DMS114 treated with DMSO at 0.1 percent for 48 hours (cell line): ENCODE measurements at regions not wholly inside any gene's neighbourhood (a gene's known extent, or its start where the extent isn't known, plus 50 kb on each side); places are given as distances from the start of the nearest gene placed in this dataset.
"Not testable (repeated sequence)": the region's sequence is repeated elsewhere in the genome, so short reads cannot be mapped to it uniquely, and the experiment has no call there.

Experiments
- DNase-seq: peaks from one replicate; lab custom pipeline; 2025; ENCODE audit not compliant: unreplicated experiment; lab: John Stamatoyannopoulos, UW

DNA sequence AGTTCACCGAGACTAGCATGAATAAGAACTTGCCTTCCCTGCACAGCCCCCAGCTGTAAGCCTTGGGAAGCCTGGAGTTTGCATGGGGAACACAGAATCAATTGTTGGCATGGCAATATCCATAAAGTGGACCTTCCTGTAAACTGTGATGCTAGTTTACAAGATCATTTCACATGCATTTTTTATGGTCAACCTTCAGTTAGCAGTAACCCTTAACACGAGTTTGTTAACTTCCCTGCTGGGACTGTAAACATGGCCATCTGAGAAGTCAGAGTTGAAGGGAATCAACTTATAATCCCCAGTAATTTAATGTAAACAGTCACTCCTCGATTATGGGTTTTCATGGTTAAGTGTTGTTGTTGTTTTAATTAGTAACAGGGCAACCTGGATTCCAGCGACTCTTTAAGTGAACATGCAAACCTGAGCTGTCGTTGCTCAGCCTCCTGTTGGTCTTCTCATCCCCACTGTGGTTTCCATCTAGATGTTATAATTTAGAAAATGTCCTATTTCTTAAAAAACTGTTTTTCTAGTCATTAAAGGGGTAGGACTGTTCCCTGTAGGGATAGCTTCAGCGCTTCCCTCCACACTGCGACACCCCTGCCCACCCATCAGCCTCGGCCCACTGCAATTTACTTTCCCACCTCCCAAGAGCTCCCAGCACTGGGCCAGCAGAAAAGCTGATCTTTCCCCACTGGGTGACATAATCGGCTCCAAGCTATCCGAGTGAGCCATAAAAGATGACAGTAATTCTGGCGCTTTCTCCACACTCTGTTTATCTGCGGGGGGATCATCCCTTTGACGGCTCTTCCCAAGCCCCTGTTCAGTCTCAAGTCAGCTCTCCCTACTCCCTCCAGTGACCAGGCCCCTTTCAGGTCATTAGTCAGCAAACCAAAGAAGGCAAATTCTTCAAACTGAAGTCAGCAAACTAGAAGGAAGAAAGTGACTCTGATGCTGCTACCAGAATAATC, 107.6 kb upstream of the IPO9 start:
- no peak for DNase-seq

DNA sequence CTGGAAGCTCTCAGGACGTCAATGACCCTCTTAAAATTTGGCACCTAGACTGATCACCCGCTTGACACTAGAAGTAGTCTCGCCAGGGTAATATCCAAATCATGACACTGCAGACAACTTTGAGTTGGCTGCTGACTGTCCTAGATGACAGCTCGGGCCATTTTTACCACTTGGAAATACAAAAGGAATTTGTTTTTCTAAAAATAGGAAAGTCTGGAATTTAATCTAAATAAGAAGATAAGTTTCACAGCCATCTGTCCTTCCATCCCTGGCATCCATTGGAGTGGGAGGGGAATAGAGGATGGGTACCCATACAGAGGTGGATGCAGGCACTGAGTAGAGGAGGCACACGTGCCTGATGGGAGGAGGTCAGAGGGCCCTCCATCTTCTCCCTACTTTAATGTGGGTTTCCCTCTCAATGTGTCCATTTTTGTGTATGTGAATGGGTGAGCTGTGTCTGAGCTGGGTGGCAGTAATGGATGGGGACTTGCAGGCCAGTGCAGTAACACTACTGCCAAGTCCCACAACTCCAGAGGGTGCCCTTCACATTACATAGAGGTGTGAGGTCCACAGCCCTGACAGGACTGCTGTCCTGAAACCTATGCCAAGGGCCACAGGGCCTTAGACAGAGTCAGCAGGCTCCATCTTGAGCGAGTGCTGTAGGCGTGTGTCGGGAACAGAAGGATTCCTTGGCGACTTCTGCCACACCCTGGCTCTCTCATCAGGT, 104.8 kb upstream of the IPO9 start:
- DNase-seq: no peak

GRCh38 chr1:201724766-201725118, 104.2 kb upstream of the IPO9 start:
- no peak for DNase-seq

DNA sequence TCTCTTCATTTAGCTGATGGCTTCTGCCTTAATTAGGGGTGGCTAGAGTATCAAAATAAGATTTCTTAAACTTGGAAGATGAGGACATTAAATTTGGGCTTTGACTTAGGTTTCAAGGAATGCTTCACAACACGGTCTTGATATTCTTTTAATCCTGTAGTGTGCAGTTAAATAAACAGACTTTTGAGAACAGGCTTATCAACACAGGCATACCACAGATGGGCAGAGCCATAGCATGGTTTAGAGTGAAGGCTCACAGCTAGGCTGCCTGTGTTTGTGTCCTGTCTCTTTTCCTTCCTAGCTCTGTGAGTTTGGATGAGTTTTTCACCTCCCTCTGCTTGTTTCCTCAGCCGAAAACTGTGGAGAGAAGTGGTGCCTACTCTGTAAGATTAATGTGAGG, 102.3 kb upstream of the IPO9 start:
- DNase-seq: no peak

DNA sequence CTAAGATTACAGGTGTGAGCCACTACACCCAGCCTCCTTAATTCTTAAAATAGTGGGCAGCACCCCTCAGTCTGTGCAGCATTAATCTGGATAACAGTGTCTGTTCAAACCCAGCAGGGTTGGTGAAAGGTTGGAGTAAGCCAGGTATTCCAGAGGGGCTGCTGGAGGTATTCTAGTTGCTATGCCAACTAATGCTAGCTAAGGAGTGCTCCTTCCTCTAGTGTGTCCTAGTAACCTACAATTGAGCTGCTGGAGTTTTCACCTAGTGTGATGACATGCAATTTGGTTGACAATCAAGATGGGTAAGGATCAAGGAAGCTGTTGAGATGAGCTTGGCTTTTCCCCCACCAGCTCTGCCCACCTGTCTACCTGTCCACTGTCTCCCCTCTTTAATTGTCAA, 100.2 kb upstream of the IPO9 start:
- no peak for DNase-seq

- DNase-seq: no peak
These were observed 98.9 kb upstream of the IPO9 start for GRCh38 chr1:201729973-201730608.

GRCh38 chr1:201730611-201731010, 98.3 kb upstream of the IPO9 start:
- no peak for DNase-seq

DNA sequence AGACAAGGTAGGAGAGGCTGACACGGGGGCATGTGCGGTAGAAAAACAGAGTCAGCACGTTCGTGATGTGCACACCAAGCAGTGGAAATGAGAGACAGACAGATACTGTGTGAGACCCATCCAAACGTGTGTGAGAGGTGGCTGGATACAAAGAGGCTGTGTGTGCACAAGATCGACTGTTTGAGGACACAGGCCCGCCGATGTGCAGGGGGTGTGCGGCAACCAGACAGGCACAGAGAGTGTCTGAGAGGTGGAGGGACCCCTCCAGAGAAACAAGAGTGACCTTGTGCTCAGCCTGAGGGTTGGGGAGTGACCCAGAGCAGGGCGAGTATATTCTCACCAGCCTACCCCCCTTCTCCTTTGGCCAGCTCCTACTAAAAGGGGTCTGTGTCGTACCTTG, 97.8 kb upstream of the IPO9 start:
- no peak for DNase-seq

GRCh38 chr1:201731592-201731991, 97.4 kb upstream of the IPO9 start:
- no peak for DNase-seq

GRCh38 chr1:201732351-201732750, 96.6 kb upstream of the IPO9 start:
- DNase-seq: no peak

- DNase-seq: not testable (repeated sequence)
These were observed 94.7 kb upstream of the IPO9 start for GRCh38 chr1:201734221-201734620.

DNA sequence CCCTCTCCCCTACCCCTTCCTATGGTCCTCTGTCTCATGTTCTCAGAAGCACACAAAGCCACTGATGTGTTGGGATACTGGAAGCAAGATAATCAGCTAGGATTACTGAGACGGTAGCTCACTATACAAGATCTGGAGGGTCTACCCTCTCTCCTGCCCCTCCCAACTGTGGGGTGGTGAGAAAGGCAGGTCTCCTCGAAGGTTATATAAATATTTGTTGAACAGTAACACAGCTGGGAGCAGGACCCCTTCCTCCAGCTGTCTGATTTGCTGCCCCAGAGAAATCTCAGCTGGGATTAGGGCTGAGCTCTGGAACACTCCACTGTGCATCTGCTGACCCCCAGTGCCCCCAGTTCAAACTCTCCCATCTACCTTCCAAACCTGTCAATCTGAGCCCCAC, 94.2 kb upstream of the IPO9 start:
- no peak for DNase-seq

- no peak for DNase-seq
These were observed 92.1 kb upstream of the IPO9 start for GRCh38 chr1:201736707-201737320.

GRCh38 chr1:201737352-201738060, 91.5 kb upstream of the IPO9 start:
- no peak for DNase-seq

GRCh38 chr1:201739080-201739479, 89.9 kb upstream of the IPO9 start:
- no peak for DNase-seq

- no peak for DNase-seq
These were observed 89.4 kb upstream of the IPO9 start for GRCh38 chr1:201739492-201740085.

DNA sequence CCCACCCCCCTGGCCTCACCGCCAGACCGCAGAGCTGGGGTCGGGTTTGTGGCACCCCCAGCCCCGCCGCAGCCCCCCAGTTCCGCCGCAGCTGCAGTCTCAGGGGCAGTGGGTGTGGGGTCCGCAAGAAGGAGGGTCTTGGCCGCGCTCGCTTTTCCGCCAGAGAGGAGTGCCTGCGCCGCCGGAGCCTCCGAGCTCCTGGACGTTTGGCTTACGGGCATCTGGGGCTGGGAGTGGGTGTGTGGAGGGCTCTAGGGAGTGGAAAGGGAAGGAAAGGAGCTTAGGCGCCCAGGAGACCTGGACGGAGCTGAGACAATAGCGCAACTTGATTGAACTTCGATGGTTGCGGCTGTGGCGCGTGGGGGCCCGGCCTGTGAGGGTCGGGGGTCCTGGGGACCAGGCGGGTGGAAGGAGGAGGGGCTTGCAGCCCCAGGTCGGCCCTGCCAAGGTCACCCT, 88.8 kb upstream of the IPO9 start:
- no peak for DNase-seq

DNA sequence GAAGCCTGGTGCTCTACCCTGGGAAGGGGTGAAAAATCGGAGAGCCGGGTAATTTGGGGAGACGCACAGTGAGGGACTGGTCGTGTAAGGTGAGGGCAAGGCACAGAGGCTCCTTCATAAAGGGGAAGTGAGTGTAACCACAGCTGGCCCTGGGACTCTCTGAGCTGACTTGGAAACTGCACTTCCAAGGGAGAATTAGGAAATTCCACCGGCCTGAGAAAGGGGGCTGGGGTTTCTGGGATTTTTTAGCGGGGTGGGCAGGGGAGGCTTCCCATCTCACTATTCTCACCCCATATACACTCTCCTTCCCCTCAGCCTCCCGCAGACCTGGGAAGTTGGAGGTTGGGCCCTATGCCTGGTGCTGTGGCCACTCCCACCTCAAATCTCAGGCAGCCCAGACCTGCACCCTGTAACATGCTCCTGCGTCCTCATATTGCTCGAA, 88.3 kb upstream of the IPO9 start:
- no peak for DNase-seq

DNA sequence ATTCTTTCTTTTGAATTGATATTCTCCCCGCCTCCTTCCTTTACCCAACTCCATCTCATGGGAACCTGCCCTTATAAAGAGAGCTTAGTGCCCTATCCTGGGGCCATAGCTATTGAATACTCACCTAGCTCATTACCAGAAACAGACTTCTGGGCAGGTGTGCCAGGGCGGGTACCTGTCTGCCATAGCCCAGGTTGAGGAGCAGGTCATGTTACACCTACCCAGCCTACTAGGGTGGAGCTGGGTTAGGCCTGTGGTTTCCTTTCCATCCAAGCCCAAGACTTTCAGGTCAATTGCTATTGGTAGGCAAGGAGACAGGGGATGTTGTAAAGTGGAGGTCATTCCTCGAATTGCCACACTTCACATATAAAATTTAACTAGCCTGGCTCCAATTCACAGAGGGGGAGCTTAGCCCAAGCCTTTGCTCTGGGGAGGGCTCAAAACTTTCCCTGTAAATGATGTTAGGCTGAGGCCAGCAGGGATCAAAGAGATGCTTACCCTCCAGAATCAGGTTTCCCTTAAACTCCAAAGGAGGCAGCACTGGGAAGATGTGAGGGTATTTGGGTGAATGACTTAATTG, 87.1 kb upstream of the IPO9 start:
- no peak for DNase-seq

- DNase-seq: no peak
These were observed 86.5 kb upstream of the IPO9 start for GRCh38 chr1:201742476-201742875.
